SK-N-SH (cell line): ENCODE measurements at regions not wholly inside any gene's neighbourhood (a gene's known extent, or its start where the extent isn't known, plus 50 kb on each side); places are given as distances from the start of the nearest gene placed in this dataset.

Source experiments
- FOXJ3 ChIP-seq: sonication (generic); formaldehyde crosslinking; IDR thresholded peaks from 2 replicates; pipeline ENCODE4 v1.5.1; 2020; ENCODE audit warnings: mild to moderate bottlenecking, missing genetic modification reagents
- MEF2A ChIP-seq: IDR thresholded peaks from 2 replicates; pipeline ENCODE4 v1.4.0; 2012; ENCODE audit warnings: low read depth, borderline replicate concordance
- PBX3 ChIP-seq: IDR thresholded peaks from 2 replicates; pipeline ENCODE4; 2012
- POLR2AphosphoS5 ChIP-seq: IDR thresholded peaks from 2 replicates; pipeline ENCODE4 v1.6.1; 2012; ENCODE audit warnings: low read depth, low read length
- USF2 ChIP-seq: fragments of 150-350 bp; IDR thresholded peaks from 2 replicates; pipeline ENCODE4 v1.6.1; 2017; ENCODE audit warnings: antibody characterized with exemption, low read length, low read depth, borderline replicate concordance
- YY1 ChIP-seq: IDR thresholded peaks from 2 replicates; pipeline ENCODE4 v1.4.0; 2012; ENCODE audit warnings: low read depth, mild to moderate bottlenecking
- ZBTB33 ChIP-seq: IDR thresholded peaks from 2 replicates; pipeline ENCODE4 v1.4.0; 2012; ENCODE audit warnings: low read depth, borderline replicate concordance
- TF ChIP-seq, protein P1 (sequence below): fragments of 200-600 bp; sonication (generic); IDR thresholded peaks from 2 replicates; pipeline ENCODE4 v1.6.1; 2017; ENCODE audit warnings: antibody characterized with exemption, mild to moderate bottlenecking, moderate library complexity
- TF ChIP-seq, protein P2 (sequence below): IDR thresholded peaks from 2 replicates; pipeline ENCODE4 v1.4.0; 2012; ENCODE audit warnings: low read depth

DNA sequence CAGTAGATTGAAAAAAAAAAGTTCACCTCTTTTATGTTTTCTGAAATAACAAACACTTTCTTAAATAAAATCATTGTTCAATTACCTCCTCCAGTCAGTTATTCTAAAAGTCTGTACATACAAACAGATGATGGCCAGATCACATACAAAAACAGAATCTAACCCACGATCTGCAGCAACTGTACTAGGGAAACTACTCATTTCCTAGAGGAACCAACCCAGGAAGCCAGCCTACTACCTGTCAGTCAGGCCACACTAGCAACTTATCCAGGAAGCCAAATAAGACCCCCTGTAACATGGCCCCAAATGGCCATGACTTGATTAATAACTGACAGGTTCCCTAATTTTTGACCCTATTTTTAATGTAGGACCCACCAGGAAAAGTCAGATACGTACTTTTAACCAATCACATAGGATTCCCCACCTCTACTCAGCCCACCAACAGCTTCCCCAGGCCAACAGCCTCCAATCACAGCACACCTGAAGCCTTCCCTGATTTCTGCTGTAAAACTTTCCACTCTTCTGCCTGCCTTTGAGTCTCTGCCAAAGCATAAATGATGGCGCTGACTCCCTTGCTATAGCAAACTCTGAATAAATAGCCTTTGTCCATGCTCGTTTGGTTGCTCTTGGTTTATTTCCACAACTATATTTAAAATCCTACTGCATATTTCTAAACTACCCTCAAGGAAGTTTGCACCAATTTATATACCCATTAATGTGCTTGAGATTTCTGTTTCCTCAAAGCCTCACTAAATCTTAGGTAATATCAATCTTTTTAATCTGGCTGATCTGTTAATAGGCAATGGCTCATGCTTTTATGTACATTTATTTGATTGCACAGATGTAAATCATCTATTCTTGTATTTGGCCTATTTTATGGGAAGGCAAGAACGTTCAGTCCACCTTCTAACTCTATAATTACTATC, 486.4 kb downstream of the FBXO15 start:
- TF ChIP-seq PBX3 = no peak
- no peak for TF ChIP-seq POLR2AphosphoS5
- TF ChIP-seq, protein P1, sequence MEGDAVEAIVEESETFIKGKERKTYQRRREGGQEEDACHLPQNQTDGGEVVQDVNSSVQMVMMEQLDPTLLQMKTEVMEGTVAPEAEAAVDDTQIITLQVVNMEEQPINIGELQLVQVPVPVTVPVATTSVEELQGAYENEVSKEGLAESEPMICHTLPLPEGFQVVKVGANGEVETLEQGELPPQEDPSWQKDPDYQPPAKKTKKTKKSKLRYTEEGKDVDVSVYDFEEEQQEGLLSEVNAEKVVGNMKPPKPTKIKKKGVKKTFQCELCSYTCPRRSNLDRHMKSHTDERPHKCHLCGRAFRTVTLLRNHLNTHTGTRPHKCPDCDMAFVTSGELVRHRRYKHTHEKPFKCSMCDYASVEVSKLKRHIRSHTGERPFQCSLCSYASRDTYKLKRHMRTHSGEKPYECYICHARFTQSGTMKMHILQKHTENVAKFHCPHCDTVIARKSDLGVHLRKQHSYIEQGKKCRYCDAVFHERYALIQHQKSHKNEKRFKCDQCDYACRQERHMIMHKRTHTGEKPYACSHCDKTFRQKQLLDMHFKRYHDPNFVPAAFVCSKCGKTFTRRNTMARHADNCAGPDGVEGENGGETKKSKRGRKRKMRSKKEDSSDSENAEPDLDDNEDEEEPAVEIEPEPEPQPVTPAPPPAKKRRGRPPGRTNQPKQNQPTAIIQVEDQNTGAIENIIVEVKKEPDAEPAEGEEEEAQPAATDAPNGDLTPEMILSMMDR = no peak
- TF ChIP-seq, protein P2, sequence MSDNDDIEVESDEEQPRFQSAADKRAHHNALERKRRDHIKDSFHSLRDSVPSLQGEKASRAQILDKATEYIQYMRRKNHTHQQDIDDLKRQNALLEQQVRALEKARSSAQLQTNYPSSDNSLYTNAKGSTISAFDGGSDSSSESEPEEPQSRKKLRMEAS = no peak
- TF ChIP-seq YY1 = no peak
- no peak for TF ChIP-seq USF2
- no peak for TF ChIP-seq ZBTB33
- TF ChIP-seq FOXJ3 (CRISPR knock-in tag) = no peak
- TF ChIP-seq MEF2A = no peak
